ENCODE measurements at regions not wholly inside any gene's neighbourhood (a gene's known extent, or its start where the extent isn't known, plus 50 kb on each side); places are given as distances from the start of the nearest gene placed in this dataset.
"Not testable (repeated sequence)": the region's sequence is repeated elsewhere in the genome, so short reads cannot be mapped to it uniquely, and the experiment has no call there.

DNA sequence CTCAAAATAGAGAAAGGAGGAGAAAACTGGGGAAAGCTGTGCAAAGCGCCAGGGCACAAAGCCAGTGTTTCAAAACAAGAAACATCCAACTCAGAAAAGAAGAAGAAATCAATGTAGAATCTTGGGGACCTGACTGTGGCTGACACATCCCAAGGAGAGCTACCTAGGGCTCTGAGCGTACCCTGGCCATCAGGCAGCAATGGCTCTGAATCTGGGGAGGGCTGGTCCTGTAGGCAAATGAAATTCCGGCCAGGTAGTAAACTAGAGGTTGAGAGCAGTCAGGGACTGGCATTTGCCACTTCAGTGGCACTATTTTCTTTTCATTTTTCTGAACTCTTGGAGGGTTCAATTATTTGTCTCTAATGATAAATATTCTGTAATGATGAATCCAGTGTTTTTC is 525.8 kb downstream of the STK39 start:
- Mint-ChIP-seq H3K27me3 (peaks cover 1% of the 10 kb centered on the region), H3K9me3 (no peaks in the 10 kb centered on the region), H3K4me3 (no peak overlapping the region), H3K36me3 (peaks cover 3% of the 10 kb centered on the region), H3K27ac (no peak overlapping the region), H3K4me1 (no peaks in the 10 kb centered on the region)

DNA sequence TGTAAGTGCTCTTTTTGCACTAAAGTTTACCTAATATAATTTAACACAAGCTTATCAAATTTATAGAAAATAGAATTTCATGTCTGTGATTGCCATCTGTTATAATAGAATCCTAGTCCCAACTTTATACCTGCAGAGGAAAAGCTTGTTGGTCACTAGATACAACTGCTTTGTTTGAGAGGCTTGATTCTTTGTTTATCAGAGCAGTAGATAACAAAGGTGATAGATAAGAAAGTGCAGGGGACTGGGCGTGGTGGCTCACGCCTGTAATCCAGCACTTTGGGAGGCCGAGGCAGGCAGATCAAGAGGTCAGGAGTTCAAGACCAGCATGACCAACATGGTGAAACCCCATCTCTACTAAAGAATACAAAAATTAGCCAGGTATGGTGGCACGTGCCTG is 528.0 kb downstream of the STK39 start:
- Mint-ChIP-seq H3K9me3 (peaks cover 0 to 4% (median 0%) of the 10 kb centered on the region in 3 donors), H3K36me3 (peaks cover 3% of the 10 kb centered on the region), H3K27ac (no peak overlapping the region), H3K4me1 (no peaks in the 10 kb centered on the region), H3K4me3 (no peak overlapping the region), H3K27me3 (peaks cover 1% of the 10 kb centered on the region)

DNA sequence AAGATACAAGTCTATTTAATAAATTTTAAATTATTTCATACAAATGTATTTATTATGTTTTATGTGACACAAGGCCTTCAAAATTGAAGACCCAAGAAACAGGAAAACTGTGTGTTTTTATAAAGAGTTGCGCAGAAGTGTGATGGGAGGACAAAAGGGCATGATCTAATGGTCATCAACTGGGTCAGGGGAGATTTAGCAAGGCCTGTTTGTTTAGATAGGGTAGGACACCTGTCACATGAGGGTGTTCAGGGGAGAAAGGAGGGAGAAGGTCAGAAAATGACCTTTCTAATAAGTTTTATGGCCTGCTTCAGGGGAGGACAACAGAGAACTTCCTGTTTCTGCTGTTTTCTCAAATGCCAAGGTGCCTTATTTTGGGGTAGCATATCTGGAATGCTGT is 528.8 kb downstream of the STK39 start:
- no peaks in the 10 kb centered on the region for H3K4me1 Mint-ChIP-seq
- no peak overlapping the region for H3K4me3 Mint-ChIP-seq
- H3K9me3 Mint-ChIP-seq = peaks cover 0 to 4% (median 0%) of the 10 kb centered on the region in 3 donors
- peaks cover 1% of the 10 kb centered on the region for H3K27me3 Mint-ChIP-seq
- H3K27ac Mint-ChIP-seq = no peak overlapping the region
- peaks cover 3% of the 10 kb centered on the region for H3K36me3 Mint-ChIP-seq

DNA sequence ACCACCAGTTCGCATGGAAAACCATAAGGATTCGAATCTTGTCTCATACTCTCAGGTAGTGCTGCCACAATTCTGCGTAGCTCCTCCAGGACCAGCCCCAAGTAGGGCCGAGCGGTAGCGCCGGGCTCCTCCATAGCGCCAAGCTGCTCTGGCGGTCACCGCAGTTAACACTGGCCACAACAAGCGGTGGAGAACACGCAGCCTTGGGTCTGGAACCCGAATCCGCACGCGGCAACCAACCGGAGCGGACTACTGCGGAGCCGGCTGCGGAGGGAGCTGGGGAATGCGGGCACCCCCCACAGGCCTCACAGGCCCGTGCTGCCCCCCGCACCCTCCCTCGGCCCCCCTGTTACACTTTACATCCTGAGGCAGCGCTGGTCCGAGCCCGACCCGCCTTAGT is 531.5 kb downstream of the STK39 start:
- Mint-ChIP-seq H3K9me3 (peaks cover 0 to 4% (median 0%) of the 10 kb centered on the region in 3 donors), H3K4me3 (no peak overlapping the region), H3K27ac (no peak overlapping the region), H3K36me3 (no peaks in the 10 kb centered on the region), H3K27me3 (peaks cover 1% of the 10 kb centered on the region), H3K4me1 (no peaks in the 10 kb centered on the region)

DNA sequence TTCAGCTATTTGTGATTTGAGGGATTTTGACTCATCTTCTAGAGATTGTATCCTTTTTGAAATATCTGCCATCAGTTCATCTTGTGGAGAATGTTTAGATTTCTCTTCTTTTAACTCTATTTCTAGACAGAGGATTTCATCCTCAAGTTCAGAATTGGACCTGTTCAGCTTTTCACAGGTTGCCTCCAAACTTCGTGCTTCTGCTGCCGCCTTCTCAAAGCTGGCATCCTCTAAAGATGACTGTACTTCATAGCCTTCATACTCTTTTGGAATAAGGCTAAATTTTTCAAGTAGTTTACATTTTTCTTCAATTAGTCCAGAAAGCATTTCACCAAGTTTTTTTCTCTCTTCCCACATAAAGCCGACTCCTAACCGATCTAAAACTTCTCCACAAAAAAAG is 531.9 kb downstream of the STK39 start:
- H3K27me3 Mint-ChIP-seq, H3K27ac Mint-ChIP-seq, H3K4me3 Mint-ChIP-seq, H3K4me1 Mint-ChIP-seq, H3K36me3 Mint-ChIP-seq, H3K9me3 Mint-ChIP-seq: not testable (repeated sequence)

DNA sequence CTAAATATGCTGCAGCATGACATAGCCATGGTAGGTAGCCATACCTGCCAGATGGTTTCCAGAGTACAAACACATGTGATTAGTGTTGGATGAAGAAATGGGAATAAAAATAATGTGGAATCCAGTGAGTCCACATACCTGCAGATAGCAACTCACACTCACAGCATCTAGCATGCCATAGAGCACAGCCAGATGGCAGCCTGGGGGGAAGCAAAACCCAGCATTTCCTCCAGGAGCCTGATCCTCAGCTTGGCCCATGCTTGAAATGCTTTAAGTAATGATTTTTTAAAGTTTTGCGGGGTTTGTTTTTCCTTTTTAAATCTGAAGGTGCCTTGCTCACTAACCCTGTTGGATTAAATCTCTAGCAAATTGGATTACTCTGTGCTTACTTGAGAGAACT is 535.1 kb downstream of the STK39 start:
- no peaks in the 10 kb centered on the region for H3K4me1 Mint-ChIP-seq
- no peaks in the 10 kb centered on the region for H3K27me3 Mint-ChIP-seq

DNA sequence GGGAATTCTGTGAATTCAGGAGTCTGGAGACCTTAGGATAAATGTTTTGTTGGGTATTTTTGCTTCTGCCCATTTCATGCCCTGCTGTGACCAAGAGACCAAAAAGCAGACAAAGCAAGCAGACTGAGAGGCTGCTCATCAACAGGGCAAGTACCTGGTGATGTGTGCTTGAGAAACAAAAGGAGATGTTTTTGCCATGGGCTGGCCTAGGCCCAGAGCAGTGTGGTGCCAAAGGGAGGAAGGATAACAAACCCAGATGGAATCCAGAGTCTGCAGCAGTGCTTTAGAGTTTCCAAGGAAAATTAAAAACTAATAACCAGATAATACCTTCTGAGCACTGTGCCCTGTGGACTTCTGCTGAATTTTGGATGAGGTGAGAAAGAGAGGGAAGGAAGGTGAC is 538.4 kb downstream of the STK39 start:
- Mint-ChIP-seq H3K4me3 (no peak overlapping the region), H3K36me3 (no peaks in the 10 kb centered on the region), H3K27ac (no peak overlapping the region), H3K27me3 (no peaks in the 10 kb centered on the region), H3K9me3 (no peaks in the 10 kb centered on the region), H3K4me1 (no peaks in the 10 kb centered on the region)

More for the DNA sequence above, 535.1 kb downstream of the STK39 start:
- Mint-ChIP-seq H3K9me3 (peaks cover 0 to 4% (median 0%) of the 10 kb centered on the region in 3 donors), H3K36me3 (no peaks in the 10 kb centered on the region), H3K27ac (no peak overlapping the region), H3K4me3 (no peak overlapping the region)

DNA sequence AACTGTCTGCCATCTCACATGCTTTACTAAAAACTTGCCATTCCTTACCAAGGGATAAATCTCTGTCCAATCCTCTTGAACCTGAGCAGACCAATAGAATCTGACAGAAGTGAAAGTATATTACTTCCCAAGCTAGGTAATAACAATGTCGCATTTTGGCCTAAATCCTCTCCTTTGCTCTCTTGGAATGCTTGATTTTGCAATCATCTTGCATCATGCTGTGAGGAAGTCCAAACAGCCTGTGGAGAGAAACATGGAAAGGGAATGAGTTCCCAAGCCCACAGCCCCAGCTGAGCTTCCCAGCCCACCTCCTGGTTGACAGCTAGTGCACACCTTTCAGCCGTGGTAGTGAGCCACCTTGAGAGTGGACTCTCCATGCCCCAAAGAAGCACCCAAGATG is 540.6 kb downstream of the STK39 start:
- peaks cover 2% of the 10 kb centered on the region for H3K27me3 Mint-ChIP-seq
- H3K4me1 Mint-ChIP-seq = no peaks in the 10 kb centered on the region
- H3K4me3 Mint-ChIP-seq = no peak overlapping the region
- H3K27ac Mint-ChIP-seq = no peak overlapping the region
- H3K36me3 Mint-ChIP-seq = no peaks in the 10 kb centered on the region
- no peaks in the 10 kb centered on the region for H3K9me3 Mint-ChIP-seq

DNA sequence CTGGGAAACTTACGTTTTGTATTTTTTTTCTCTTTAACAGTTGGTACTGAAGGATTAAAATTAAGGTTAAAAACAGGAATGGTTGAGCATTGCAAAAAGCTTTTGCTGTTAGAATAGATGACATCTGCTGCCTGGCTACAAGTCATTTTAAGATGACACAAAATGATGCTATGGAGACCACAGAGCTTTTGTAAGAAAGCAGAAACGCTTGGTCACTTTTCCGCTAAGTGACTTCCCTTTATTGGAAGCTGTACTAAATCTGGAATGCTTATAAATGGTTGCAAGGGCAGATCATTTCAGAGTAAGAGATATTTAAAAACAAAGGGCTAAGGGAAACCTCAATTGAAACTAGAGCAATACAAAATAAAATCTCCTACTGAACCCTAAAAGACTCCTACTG is 544.0 kb downstream of the STK39 start:
- Mint-ChIP-seq H3K4me1 (no peaks in the 10 kb centered on the region), H3K36me3 (no peaks in the 10 kb centered on the region), H3K4me3 (no peak overlapping the region), H3K9me3 (peaks cover 0 to 2% (median 0%) of the 10 kb centered on the region in 3 donors), H3K27ac (no peak overlapping the region), H3K27me3 (peaks cover 2% of the 10 kb centered on the region)

DNA sequence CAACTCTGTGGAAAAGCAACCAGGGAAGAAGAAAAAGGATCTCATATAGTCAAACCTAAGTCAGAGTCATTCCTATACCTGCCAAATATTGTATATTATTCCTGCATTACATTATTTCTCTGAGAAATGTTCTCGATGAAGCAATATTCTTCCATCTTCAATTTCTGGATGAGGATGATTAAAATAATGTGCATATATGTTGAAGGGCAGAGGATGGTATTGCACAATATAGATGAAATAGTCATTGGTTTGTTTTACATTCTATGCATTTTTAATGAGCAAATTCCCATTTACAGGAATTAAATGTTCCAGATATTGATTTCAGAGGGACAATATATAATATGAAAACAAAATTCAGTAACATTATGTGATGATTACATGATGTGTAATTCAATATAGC is 545.2 kb downstream of the STK39 start:
- Mint-ChIP-seq H3K27me3 (peaks cover 2% of the 10 kb centered on the region), H3K4me3 (no peak overlapping the region), H3K27ac (no peak overlapping the region), H3K4me1 (no peaks in the 10 kb centered on the region), H3K9me3 (peaks cover 0 to 2% (median 0%) of the 10 kb centered on the region in 3 donors), H3K36me3 (no peaks in the 10 kb centered on the region)

DNA sequence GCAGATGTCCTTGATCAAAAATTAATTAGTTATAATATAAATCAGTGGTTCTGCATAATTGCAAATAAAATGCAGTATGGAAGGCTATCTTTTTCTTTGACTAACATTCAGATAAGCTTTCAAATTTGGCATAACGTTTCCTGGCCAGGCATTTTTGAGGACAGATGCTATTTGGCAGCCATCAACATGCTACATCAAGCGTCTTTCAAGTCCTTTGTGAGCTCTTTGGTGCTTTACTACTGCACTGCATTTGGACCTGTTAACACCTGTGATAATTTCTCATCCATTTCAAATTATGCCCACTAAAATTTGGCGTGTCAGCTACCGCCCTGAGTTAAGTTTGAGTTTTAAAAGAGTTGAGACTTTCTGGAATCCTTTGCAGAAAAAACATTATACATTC is 545.7 kb downstream of the STK39 start:
- Mint-ChIP-seq H3K4me1 (no peaks in the 10 kb centered on the region), H3K27me3 (peaks cover 2% of the 10 kb centered on the region), H3K27ac (no peak overlapping the region), H3K36me3 (no peaks in the 10 kb centered on the region), H3K9me3 (peaks cover 0 to 2% (median 0%) of the 10 kb centered on the region in 3 donors), H3K4me3 (no peak overlapping the region)

DNA sequence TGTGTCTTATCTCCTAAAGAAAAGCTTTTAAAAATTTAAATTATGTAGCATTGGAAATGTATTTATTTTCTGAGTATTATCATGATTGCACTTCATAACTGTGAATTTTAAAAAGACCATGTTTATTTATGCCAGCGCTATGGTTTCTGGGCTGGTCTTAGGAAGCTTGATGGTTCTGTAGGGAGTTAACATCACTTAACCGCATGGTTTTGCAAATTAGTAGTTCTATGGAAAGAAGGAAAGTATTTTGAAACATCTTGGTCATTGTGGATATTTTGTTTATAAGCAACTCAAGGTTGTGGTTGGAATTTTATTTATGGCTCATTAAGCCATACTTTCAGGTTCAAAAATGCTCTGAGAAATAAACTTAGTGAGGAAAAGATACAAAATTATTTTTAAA is 549.4 kb downstream of the STK39 start:
- no peak overlapping the region for H3K27ac Mint-ChIP-seq
- peaks cover 0 to 4% (median 2%) of the 10 kb centered on the region in 3 donors for H3K9me3 Mint-ChIP-seq
- H3K4me1 Mint-ChIP-seq = no peaks in the 10 kb centered on the region
- no peaks in the 10 kb centered on the region for H3K27me3 Mint-ChIP-seq
- H3K36me3 Mint-ChIP-seq = no peaks in the 10 kb centered on the region
- H3K4me3 Mint-ChIP-seq = no peak overlapping the region

DNA sequence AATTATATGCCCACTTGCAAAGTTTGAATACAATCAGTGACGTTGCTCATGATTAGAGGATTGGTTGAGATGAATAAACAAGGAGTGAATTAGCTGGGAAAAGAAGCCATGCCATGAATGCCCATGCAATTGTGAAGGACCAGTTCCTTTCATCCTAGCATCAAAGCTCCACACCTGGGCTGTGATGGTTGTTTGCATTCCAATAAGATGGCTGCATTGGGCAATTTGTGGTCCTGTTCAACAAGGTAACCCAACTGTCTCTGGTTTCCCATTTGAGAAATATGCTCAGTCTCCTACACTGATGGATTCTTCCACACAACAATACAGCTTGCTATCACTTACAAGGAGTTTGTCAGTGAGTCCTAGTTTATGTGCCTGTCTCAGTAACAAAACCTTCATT is 550.2 kb downstream of the STK39 start:
- Mint-ChIP-seq H3K4me1 (no peaks in the 10 kb centered on the region), H3K27me3 (no peaks in the 10 kb centered on the region), H3K27ac (no peak overlapping the region), H3K36me3 (no peaks in the 10 kb centered on the region), H3K9me3 (peaks cover 0 to 4% (median 2%) of the 10 kb centered on the region in 3 donors), H3K4me3 (no peak overlapping the region)

DNA sequence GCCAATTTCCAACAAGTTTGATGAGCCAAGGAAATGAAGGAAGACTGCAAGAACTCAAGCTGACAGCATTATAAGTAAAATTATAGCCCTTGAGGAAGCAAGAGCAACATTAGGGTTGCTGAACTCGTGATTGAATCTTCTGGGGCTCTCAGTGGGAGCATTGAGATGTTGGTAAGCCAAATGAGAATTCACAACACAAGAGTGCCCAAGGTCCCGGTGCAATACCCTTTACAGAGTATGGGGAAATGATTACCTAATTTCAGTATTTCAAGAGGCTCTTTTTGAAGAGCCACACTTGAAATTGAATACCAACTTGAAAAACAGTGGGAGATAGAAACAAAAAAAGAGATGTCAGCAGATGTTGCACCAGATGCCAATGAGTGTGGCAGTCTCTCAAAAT is 554.5 kb downstream of the STK39 start:
- Mint-ChIP-seq H3K27ac (no peak overlapping the region), H3K4me1 (no peaks in the 10 kb centered on the region), H3K4me3 (no peak overlapping the region), H3K36me3 (no peaks in the 10 kb centered on the region), H3K27me3 (no peaks in the 10 kb centered on the region), H3K9me3 (peaks cover 0 to 2% (median 2%) of the 10 kb centered on the region in 3 donors)

DNA sequence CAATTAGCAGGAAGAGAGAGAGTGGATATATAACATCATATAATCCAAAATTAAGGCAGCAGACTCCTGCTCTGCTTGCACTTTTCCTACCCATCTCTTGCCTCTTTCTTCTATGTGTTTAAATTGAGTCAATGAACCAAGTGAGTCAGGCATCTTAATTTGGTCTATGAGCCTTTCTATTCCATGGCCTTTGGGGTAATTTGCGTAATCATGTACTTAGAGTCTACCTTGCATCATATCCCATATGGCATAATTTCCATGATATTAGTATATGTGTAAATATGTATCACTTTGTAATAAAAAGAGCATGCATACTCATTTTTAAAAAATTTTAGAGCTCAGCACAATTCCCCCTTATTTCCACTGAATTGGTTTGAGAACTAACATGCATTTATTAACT is 555.2 kb downstream of the STK39 start:
- Mint-ChIP-seq H3K4me3 (no peak overlapping the region), H3K27ac (no peak overlapping the region), H3K9me3 (peaks cover 0 to 2% (median 2%) of the 10 kb centered on the region in 3 donors)

DNA sequence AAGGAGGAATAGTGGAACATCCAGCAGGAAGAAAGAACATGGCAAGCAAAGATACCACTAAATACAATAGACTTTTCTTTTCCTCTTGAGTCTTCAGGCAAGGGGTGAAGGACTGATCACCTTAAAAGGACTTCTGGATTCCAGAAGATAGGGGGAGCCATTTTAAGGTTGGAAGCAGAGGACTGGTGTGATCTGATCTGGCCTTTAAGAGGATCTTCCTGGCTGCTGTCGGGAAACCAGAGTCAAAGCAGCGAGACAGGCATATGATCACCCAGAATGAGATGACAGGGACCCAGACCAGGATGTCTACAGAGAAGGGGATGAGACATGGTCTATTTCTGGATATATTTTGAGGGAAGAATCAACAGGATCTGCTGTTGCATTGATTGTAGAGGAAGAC is 558.0 kb downstream of the STK39 start:
- Mint-ChIP-seq H3K27ac (no peak overlapping the region), H3K9me3 (no peaks in the 10 kb centered on the region)

More for the DNA sequence above, 555.2 kb downstream of the STK39 start:
- no peaks in the 10 kb centered on the region for H3K36me3 Mint-ChIP-seq
- H3K4me1 Mint-ChIP-seq = no peaks in the 10 kb centered on the region
- H3K27me3 Mint-ChIP-seq = no peaks in the 10 kb centered on the region

DNA sequence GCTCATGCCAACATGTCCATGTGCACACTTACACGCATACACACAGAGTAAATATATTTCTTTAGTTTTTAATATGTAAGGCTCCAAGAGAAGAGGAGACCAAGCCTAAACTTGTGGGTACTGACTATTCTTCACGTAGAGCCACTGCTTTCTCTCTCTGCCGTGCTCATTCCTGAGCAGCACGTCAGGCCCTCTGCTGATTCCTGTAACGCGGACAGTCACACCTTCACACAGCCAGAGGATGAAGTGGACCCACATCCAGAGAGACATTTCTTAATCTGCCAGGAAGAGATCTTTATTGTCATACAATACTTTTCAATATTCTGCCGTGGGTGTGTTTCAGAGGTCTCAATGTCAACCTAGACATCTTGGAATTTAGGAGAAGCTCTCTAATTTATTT is 560.7 kb downstream of the STK39 start:
- Mint-ChIP-seq H3K36me3 (no peaks in the 10 kb centered on the region), H3K9me3 (no peaks in the 10 kb centered on the region), H3K4me1 (no peaks in the 10 kb centered on the region), H3K27ac (no peak overlapping the region), H3K4me3 (no peak overlapping the region), H3K27me3 (no peaks in the 10 kb centered on the region)

More for the DNA sequence above, 558.0 kb downstream of the STK39 start:
- no peak overlapping the region for H3K4me3 Mint-ChIP-seq
- no peaks in the 10 kb centered on the region for H3K27me3 Mint-ChIP-seq
- no peaks in the 10 kb centered on the region for H3K36me3 Mint-ChIP-seq
- no peaks in the 10 kb centered on the region for H3K4me1 Mint-ChIP-seq
